EH (cell line): ENCODE measurements at regions not wholly inside any gene's neighbourhood (a gene's known extent, or its start where the extent isn't known, plus 50 kb on each side); places are given as distances from the start of the nearest gene placed in this dataset.
A peak's percentile ranks its signal among the peaks of the same experiment; 100 is the strongest.
"Not testable (repeated sequence)": the region's sequence is repeated elsewhere in the genome, so short reads cannot be mapped to it uniquely, and the experiment has no call there.

Experiments
- DNase-seq: peaks from one replicate; pipeline ENCODE4 v3.0.0-alpha.2; 2015; ENCODE audit warnings: low read depth

- no peak for DNase-seq
Measured at GRCh38 chr4:57182132-57182874, 72.1 kb upstream of the IGFBP7 start.

- not testable (repeated sequence) for DNase-seq
Measured at GRCh38 chr4:57173136-57173535, 63.0 kb upstream of the IGFBP7 start.

- DNase-seq, result no peak
Measured at GRCh38 chr4:57172065-57172464, 61.9 kb upstream of the IGFBP7 start.

DNA sequence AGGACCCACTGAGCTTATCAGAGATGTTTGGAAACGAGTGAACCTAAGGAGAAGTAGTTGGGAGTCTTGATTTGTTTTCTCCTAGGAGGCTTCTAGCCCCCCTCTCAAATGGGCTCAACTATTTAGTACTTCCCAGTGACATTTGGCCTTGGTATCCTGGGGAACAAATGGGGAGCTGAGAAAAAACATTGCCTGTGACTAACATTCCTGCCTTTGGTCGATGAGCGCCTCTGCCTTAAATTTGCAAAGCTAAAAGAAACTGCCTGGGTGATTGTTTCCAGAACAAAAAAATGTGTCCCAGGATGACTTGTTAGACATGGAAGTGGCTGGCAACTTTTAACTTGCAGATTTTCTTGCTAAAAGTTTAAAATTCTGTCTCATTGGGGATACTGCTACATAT lies 58.8 kb upstream of the IGFBP7 start:
- no peak for DNase-seq

DNA sequence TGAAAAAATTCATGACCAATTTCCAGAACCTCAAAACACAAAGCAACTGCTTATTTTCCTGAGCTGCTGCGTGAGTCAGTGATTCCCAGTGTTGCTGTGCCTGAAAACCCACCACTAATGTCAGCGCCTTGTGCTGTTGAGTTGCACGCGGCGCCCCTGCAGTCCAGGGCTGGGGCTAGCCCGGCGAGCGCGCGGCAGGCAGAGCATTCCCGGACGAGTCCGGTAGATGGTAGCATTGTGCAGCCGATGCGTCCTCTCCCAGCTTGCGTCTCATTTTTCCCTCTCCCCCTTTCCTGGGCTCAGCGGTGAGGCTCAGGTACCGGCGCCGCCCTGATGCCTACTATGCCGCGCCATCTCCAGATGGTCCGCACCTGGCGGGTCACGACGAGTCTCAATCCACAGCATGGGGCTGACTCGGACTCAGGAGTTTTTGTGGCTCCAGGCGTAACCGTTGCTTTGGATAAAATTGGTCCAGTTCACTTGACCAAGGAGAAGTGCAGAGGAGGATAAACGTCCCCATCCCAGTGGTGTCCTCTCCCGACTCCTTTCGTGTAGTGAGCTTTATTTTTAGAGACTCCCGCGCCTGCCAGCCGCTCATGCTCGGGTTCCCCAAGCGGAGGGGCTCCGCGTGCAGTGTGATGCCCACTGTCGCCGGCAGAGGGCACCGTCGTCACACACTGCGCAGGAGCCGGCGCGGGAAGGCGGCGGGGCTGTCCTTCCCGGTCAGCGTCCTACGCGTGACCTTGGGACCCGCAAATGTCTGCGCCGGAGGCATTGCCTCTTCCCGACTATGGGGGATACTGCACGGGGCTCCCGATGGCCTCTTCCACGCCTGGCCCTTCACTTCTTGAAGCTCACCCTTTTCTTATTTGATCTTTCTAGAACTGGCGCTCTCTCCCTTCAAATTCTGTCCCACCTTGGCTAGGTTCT lies 53.6 kb upstream of the IGFBP7 start:
- peak; percentile 84 for DNase-seq

- DNase-seq, result no peak
Measured at GRCh38 chr4:57162499-57163019, 52.4 kb upstream of the IGFBP7 start.
